Endodermal cell (in vitro differentiated cells): ENCODE measurements at regions not wholly inside any gene's neighbourhood (a gene's known extent, or its start where the extent isn't known, plus 50 kb on each side); places are given as distances from the start of the nearest gene placed in this dataset.

Source experiments
- DNase-seq: peaks from one replicate; pipeline ENCODE4 v3.0.0-alpha.2; 2017
- H3K27ac ChIP-seq: 2 replicates; pipeline ENCODE4 v1.5.1; 2013; ENCODE audit warnings: mild to moderate bottlenecking, low read depth, low read length, moderate library complexity
- H3K27me3 ChIP-seq: 2 replicates; pipeline ENCODE4 v1.6.1; 2013; ENCODE audit warnings: mild to moderate bottlenecking, low read length, moderate library complexity; ENCODE audit not compliant: insufficient read depth, control insufficient read depth, poor library complexity, severe bottlenecking
- H3K36me3 ChIP-seq: 2 replicates; pipeline ENCODE4 v1.7.0; 2013; ENCODE audit warnings: mild to moderate bottlenecking, low read length, moderate library complexity; ENCODE audit not compliant: control insufficient read depth, insufficient read depth
- H3K4me1 ChIP-seq: one replicate; pipeline ENCODE4 v1.7.0; 2013; ENCODE audit warnings: low read length; ENCODE audit not compliant: control insufficient read depth, insufficient read depth
- H3K4me3 ChIP-seq: 2 replicates; pipeline ENCODE4 v1.5.1; 2013; ENCODE audit warnings: mild to moderate bottlenecking, low read length, moderate library complexity
- H3K9ac ChIP-seq: 2 replicates; pipeline ENCODE4 v1.6.1; 2013; ENCODE audit warnings: mild to moderate bottlenecking, low read length, moderate library complexity; ENCODE audit not compliant: poor library complexity, severe bottlenecking; ENCODE audit errors: extremely low read depth
- H3K9me3 ChIP-seq: 2 replicates; pipeline ENCODE4 v1.6.1; 2013; ENCODE audit warnings: mild to moderate bottlenecking, low read length, moderate library complexity; ENCODE audit not compliant: control insufficient read depth
- H3K27ac Mint-ChIP-seq: 2 replicates; pipeline ENCODE4 v1.8.0; 2020; ENCODE audit warnings: mixed read lengths
- H3K27me3 Mint-ChIP-seq: 2 replicates; pipeline ENCODE4 v1.8.0; 2021; ENCODE audit warnings: mild to moderate bottlenecking, mixed read lengths; ENCODE audit not compliant: insufficient read depth
- H3K36me3 Mint-ChIP-seq: 2 replicates; pipeline ENCODE4 v1.8.0; 2020; ENCODE audit warnings: low read depth, mixed read lengths
- H3K4me1 Mint-ChIP-seq: 2 replicates; pipeline ENCODE4 v1.8.0; 2020; ENCODE audit warnings: mixed read lengths
- H3K4me3 Mint-ChIP-seq: 2 replicates; pipeline ENCODE4 v1.8.0; 2020; ENCODE audit warnings: mild to moderate bottlenecking, moderate library complexity, mixed read lengths
- H3K9me3 Mint-ChIP-seq: 2 replicates; pipeline ENCODE4 v1.8.0; 2020; ENCODE audit warnings: mild to moderate bottlenecking, mixed read lengths
- CTCF ChIP-seq: fragments of 200-600 bp; sonication (generic); conservative IDR thresholded peaks from 2 replicates; pipeline ENCODE4 v1.5.0; 2021; ENCODE audit warnings: antibody characterized with exemption, mild to moderate bottlenecking
- WGBS, 2 experiments: methylation state at CpG; one replicate each; pipeline versions ENCODE4 v1.1.5 to v1.1.7; 2013; ENCODE audit warnings: missing lambda C conversion rate in 2 of 2, mixed read lengths in 1 of 2; ENCODE audit not compliant: insufficient coverage in 1 of 2, insufficient read length in 1 of 2; 5-methylcytosine and 5-hydroxymethylcytosine counted together

GRCh38 chr10:43785252-43785651 is 136.6 kb upstream of the ZNF32 start:
- Histone ChIP-seq H3K27ac (no peak overlapping the region), H3K9me3 (no peaks in the 10 kb centered on the region), H3K4me3 (no peak overlapping the region), H3K27me3 (no peaks in the 10 kb centered on the region), H3K4me1 (peaks cover 5% of the 10 kb centered on the region), H3K36me3 (no peaks in the 10 kb centered on the region), H3K9ac (no peak overlapping the region)
- Mint-ChIP-seq H3K4me3 (no peak overlapping the region), H3K9me3 (no peaks in the 10 kb centered on the region), H3K4me1 (peaks cover 18% of the 10 kb centered on the region), H3K27ac (no peak overlapping the region), H3K27me3 (no peaks in the 10 kb centered on the region), H3K36me3 (no peaks in the 10 kb centered on the region)
- no peak for DNase-seq
- 75 to 80% methylated on average over 1 to 2 of the region's 2 CpGs for WGBS, 2 experiments
- peak; percentile 65 for TF ChIP-seq CTCF

GRCh38 chr10:43782814-43783213 is 134.1 kb upstream of the ZNF32 start:
- H3K27ac Mint-ChIP-seq, result no peak overlapping the region
- no peak overlapping the region for H3K4me3 Mint-ChIP-seq
- H3K9ac ChIP-seq, result no peak overlapping the region
- H3K9me3 ChIP-seq, result no peaks in the 10 kb centered on the region
- 93 to 100% methylated on average over 1 to 6 of the region's 6 CpGs for WGBS, 2 experiments
- H3K4me1 Mint-ChIP-seq, result peaks cover 18% of the 10 kb centered on the region
- no peaks in the 10 kb centered on the region for H3K9me3 Mint-ChIP-seq
- H3K4me3 ChIP-seq, result no peak overlapping the region
- no peak overlapping the region for H3K27ac ChIP-seq
- no peaks in the 10 kb centered on the region for H3K27me3 Mint-ChIP-seq
- no peak for DNase-seq
- H3K4me1 ChIP-seq, result peaks cover 5% of the 10 kb centered on the region
- no peak for TF ChIP-seq CTCF
- no peaks in the 10 kb centered on the region for H3K36me3 ChIP-seq
- H3K27me3 ChIP-seq, result no peaks in the 10 kb centered on the region
- no peaks in the 10 kb centered on the region for H3K36me3 Mint-ChIP-seq

GRCh38 chr10:43781480-43782361 is 133.0 kb upstream of the ZNF32 start:
- no peaks in the 10 kb centered on the region for H3K36me3 Mint-ChIP-seq
- H3K36me3 ChIP-seq, result no peaks in the 10 kb centered on the region
- no peaks in the 10 kb centered on the region for H3K9me3 ChIP-seq
- H3K27ac ChIP-seq, result no peak overlapping the region
- no peak for TF ChIP-seq CTCF
- no peaks in the 10 kb centered on the region for H3K27me3 Mint-ChIP-seq
- peaks cover 5% of the 10 kb centered on the region for H3K4me1 ChIP-seq
- no peak overlapping the region for H3K4me3 ChIP-seq
- no peak overlapping the region for H3K27ac Mint-ChIP-seq
- peaks cover 18% of the 10 kb centered on the region for H3K4me1 Mint-ChIP-seq
- no peak for DNase-seq
- no peaks in the 10 kb centered on the region for H3K9me3 Mint-ChIP-seq
- no peak overlapping the region for H3K4me3 Mint-ChIP-seq
- 77 to 93% methylated on average over 3 to 6 of the region's 6 CpGs for WGBS, 2 experiments
- no peak overlapping the region for H3K9ac ChIP-seq
- H3K27me3 ChIP-seq, result no peaks in the 10 kb centered on the region
